Lower lobe of right lung (tissue), 2 donors: ENCODE measurements at regions not wholly inside any gene's neighbourhood (a gene's known extent, or its start where the extent isn't known, plus 50 kb on each side); places are given as distances from the start of the nearest gene placed in this dataset.

ENCODE experiments used
- ATAC-seq, 2 donors: fragments of 200-7000 bp; cut with Tn5 transposase; one replicate each; pipeline ENCODE4 v1.9.1; 2020 to 2022; ENCODE audit warnings: mild to moderate bottlenecking in 2 of 2, moderate library complexity in 2 of 2
- DNase-seq: peaks from one replicate; pipeline ENCODE4 v3.0.0-alpha.2; 2020
- H3K27ac ChIP-seq: fragments of 200-600 bp; one replicate; pipeline ENCODE4 v1.8.0; 2022
- H3K27me3 ChIP-seq: fragments of 200-600 bp; one replicate; pipeline ENCODE4 v1.8.0; 2022; ENCODE audit warnings: low read depth
- H3K36me3 ChIP-seq: fragments of 200-600 bp; one replicate; pipeline ENCODE4 v1.8.0; 2022; ENCODE audit warnings: mild to moderate bottlenecking
- H3K4me1 ChIP-seq: fragments of 200-600 bp; one replicate; pipeline ENCODE4 v1.8.0; 2022
- H3K4me3 ChIP-seq: fragments of 200-600 bp; one replicate; pipeline ENCODE4 v1.8.0; 2022; ENCODE audit warnings: mild to moderate bottlenecking
- H3K9me3 ChIP-seq: fragments of 200-600 bp; one replicate; pipeline ENCODE4 v1.8.0; 2022
- intact Hi-C: fragments of 100-400 bp; cut with DNase I; formaldehyde crosslinking; loops from one replicate; pipeline ENCODE4 v1.11.0; 2022
- TF ChIP-seq, protein P1 (sequence below): fragments of 200-600 bp; IDR thresholded peaks from one replicate; pipeline ENCODE4 v1.8.0; 2022; ENCODE audit warnings: antibody characterized with exemption, mild to moderate bottlenecking
- donor health status: DM: no; HTN: yes; CAD: no; lungs with severe emphysema.

DNA sequence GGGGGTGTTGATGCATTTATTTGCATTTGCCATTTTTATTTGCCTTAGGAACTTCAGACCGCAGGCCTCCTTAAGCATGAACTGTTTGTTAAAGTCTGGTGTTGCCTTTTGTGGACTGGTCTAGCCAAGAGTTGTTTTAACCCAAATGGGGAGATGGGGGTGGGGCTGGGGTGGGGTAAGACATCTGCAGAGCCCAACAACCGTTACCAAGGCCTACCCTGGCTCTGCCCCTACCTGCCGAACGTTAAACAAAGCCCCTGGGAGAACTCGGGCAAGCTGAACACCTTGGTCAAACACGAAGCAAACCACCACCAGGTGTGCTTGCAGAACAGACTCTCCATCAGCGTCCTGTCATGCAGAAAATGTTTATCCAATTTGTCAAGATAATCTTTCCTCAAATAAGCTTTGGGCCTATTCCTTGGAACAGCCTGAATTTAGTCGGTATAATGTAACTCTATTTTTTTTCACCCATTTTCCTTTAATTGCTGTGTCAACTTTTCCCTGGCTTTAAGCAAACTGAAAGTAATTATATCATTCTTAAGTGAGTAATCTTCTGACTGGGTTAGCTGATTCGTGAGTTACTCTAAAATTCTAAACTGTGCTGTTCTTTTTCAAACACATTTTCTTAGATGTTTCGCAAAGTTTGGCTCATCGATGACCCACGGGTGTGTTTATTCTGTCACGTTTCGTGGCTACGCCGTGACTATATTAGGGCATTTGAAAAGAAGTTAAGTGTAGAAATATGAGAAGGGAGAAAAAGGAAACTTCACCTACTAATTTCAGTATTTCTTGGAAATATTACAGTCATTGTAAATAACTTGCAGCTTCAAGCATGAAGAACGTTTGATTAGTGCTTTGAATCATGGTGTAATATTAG lies 127.6 kb downstream of the SOX2 start:
- ATAC-seq (peak; percentile 23 to 41), DNase-seq (no peak)
- no peak overlapping the region for H3K27ac ChIP-seq
- TF ChIP-seq, protein P1, sequence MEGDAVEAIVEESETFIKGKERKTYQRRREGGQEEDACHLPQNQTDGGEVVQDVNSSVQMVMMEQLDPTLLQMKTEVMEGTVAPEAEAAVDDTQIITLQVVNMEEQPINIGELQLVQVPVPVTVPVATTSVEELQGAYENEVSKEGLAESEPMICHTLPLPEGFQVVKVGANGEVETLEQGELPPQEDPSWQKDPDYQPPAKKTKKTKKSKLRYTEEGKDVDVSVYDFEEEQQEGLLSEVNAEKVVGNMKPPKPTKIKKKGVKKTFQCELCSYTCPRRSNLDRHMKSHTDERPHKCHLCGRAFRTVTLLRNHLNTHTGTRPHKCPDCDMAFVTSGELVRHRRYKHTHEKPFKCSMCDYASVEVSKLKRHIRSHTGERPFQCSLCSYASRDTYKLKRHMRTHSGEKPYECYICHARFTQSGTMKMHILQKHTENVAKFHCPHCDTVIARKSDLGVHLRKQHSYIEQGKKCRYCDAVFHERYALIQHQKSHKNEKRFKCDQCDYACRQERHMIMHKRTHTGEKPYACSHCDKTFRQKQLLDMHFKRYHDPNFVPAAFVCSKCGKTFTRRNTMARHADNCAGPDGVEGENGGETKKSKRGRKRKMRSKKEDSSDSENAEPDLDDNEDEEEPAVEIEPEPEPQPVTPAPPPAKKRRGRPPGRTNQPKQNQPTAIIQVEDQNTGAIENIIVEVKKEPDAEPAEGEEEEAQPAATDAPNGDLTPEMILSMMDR = no peak
- no peaks in the 10 kb centered on the region for H3K27me3 ChIP-seq
- H3K4me3 ChIP-seq = peak overlapping the region; percentile 25
- H3K36me3 ChIP-seq = no peaks in the 10 kb centered on the region
- H3K9me3 ChIP-seq = no peaks in the 10 kb centered on the region
- H3K4me1 ChIP-seq = no peaks in the 10 kb centered on the region
- intact Hi-C loops = no loop called here

DNA sequence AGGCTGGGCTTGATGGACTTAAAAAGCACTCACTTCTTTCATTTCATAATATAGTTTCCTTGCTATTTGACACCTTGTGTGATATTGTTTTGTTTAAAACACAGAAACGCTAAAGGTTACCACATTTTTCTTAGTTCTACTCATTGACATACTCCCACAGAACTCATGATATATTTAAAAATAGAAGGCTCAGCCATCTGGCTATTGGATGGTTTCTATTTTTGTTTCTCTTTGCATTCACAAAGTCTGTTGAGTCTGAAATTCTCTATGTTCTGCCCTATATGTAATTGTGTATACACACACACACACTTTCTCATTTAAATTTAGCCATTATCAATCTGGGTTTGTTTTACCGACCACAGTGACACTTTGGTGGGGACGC lies 128.2 kb downstream of the SOX2 start:
- peak overlapping the region; percentile 25 for H3K4me3 ChIP-seq
- intact Hi-C loops = no loop called here
- H3K27me3 ChIP-seq = no peaks in the 10 kb centered on the region
- TF ChIP-seq, protein P1 = no peak
- no peaks in the 10 kb centered on the region for H3K9me3 ChIP-seq
- DNase-seq (no peak), ATAC-seq (no peak)
- no peaks in the 10 kb centered on the region for H3K4me1 ChIP-seq
- no peaks in the 10 kb centered on the region for H3K36me3 ChIP-seq
- no peak overlapping the region for H3K27ac ChIP-seq

DNA sequence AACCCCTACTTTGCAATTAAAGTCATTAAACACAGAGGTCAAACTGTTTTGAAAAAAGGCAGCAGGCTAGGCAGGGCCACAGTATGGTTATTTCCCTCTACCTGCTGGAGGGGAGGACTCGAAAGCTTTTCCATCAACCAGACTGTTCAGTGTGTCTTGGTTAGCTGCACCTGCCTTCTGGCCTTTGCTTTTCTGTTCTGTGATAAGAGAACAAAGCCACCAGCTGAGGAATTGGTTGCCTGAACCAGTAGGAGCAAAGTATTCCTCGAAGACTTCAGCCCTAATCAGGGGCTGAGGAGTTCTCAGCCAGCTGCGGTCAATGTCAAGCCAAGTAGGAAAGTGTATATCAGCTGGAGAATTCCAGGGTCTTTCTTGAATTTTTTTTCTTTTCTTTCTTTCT lies 132.5 kb downstream of the SOX2 start:
- intact Hi-C loops = no loop called here
- Histone ChIP-seq H3K9me3 (no peaks in the 10 kb centered on the region), H3K27me3 (no peaks in the 10 kb centered on the region), H3K27ac (no peak overlapping the region), H3K4me3 (no peak overlapping the region), H3K4me1 (no peaks in the 10 kb centered on the region), H3K36me3 (no peaks in the 10 kb centered on the region)
- TF ChIP-seq, protein P1 = no peak
- no peak for DNase-seq
- ATAC-seq = no peak

DNA sequence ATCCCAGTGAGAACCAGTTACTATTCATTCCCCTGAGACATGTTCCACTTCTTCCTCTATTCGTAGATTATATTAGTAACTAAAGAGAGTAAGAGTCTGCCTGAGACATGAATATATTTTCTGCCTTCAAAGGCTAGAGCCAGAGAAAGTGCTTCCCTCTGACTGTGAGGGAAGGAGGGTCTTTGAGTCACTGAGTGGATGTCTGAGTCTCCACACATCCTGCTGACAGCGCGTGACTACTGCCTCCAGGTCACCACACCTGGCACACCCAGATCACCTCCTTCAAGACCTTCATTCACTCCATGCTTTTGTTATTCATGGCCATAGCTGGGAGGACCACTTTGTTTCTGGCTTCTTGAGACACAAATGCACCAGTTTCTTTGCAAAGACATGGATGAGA lies 135.6 kb downstream of the SOX2 start:
- DNase-seq (no peak), ATAC-seq (no peak)
- Histone ChIP-seq H3K4me3 (no peak overlapping the region), H3K4me1 (peaks cover 8% of the 10 kb centered on the region), H3K36me3 (no peaks in the 10 kb centered on the region), H3K9me3 (no peaks in the 10 kb centered on the region), H3K27me3 (no peaks in the 10 kb centered on the region), H3K27ac (no peak overlapping the region)
- TF ChIP-seq, protein P1 = no peak
- intact Hi-C loops = no loop called here

DNA sequence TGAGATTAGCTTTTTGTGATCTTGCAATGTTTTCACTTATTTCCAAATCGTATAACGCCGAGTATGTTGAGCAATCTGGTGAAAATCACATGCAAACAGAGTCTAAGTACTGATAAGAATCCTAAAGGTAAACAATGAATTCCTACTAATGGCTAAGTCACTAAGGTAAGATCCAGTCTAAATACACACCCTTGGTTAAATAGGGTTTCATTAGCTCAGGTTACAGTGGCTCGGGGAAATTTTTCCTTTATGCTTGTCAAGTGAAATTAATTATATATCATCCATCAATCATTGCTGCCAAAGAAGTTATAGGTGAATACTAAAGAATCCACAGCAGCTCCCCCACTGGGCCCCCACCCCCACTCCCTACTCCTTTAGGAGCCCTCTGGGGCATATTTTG lies 139.3 kb downstream of the SOX2 start:
- intact Hi-C loops = no loop called here
- Histone ChIP-seq H3K27me3 (no peaks in the 10 kb centered on the region), H3K4me3 (no peak overlapping the region), H3K36me3 (no peaks in the 10 kb centered on the region), H3K4me1 (peaks cover 8% of the 10 kb centered on the region), H3K27ac (no peak overlapping the region), H3K9me3 (no peaks in the 10 kb centered on the region)
- ATAC-seq (peak; percentile 87 to 93), DNase-seq (no peak)
- TF ChIP-seq, protein P1 = no peak
